GM18870 (cell line): ENCODE measurements at regions not wholly inside any gene's neighbourhood (a gene's known extent, or its start where the extent isn't known, plus 50 kb on each side); places are given as distances from the start of the nearest gene placed in this dataset.
"Not testable (repeated sequence)": the region's sequence is repeated elsewhere in the genome, so short reads cannot be mapped to it uniquely, and the experiment has no call there.

Experiments
- ATAC-seq: cut with Tn5 transposase; IDR thresholded peaks from one replicate; pipeline ENCODE4 v1.9.1; 2021; ENCODE audit warnings: moderate library complexity; ENCODE audit not compliant: unreplicated experiment

DNA sequence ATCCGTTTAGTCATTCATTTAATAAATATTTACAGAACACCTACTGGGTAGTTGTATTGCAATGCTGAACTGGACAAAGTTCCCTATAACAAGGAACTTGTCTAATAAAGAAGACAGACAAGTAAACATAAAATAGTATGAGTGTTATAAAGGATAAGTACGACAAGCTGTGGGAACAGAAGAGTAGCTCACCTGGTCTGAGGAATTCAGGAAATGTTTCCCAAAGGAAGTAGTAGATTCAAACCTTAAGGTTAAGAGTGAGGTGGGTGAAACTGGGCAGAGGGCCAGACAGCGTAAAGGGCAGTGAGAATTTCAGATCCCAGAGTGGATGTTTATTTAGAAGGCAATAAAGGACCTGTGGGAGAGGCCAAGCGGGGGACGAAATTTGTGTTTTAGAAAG, 72.3 kb upstream of the CD2AP start:
- ATAC-seq = no peak

- ATAC-seq = no peak
Measured at GRCh38 chr6:47407300-47408281, 70.0 kb upstream of the CD2AP start.

DNA sequence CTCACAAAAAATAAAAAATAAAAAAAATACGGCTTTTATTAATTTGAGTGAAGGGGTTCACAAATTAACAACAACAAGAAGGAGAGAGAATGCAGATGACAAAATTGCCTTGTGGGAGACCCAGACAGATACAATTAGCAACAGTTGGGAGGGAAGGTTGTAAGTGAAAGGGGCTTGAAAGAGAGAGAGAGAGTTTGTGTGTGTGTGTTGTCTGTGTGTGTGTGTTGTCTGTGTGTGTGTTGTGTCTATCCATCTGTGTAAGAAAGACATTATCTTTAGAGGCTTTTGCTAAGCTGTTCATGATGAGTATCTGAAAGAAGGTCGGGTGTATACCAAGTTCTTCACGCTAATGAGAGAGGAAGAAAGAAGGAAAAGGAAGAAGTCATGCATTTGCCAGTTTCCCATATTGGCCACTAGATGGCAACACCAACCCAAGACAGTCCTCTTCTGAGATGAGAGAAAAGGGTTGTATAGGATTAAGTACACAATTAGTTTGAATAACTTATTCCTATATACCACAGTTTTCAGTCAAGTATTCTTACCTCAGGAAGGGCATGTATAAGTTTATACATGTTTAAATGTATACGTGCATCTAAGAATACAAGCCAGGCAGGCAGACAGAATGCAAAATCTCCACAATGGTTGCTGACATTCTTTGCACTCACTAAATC, 63.7 kb upstream of the CD2AP start:
- ATAC-seq = peak; percentile 73

GRCh38 chr6:47414423-47415167, 63.0 kb upstream of the CD2AP start:
- ATAC-seq = peak; percentile 61

GRCh38 chr6:47416396-47417345, 60.9 kb upstream of the CD2AP start:
- ATAC-seq = no peak

DNA sequence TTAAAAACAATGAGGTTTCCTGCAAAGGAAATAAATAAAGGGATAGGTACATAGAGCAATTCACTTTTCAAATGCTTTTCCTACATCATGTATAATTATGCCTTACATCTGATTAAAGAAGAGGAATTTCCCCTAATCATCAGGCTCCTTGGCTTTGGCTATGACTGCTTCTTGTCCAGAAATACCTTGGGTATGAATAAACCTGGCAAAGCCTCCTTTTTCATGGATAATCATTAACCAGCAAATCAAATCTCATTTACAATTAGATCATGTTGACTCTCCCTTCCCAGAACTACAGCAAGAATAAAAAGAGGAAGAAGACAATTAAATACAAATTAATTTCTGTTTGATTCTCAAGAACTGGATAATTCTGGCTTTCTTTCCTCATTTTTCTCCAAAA, 58.0 kb upstream of the CD2AP start:
- no peak for ATAC-seq

GRCh38 chr6:47420394-47421371, 56.9 kb upstream of the CD2AP start:
- no peak for ATAC-seq

DNA sequence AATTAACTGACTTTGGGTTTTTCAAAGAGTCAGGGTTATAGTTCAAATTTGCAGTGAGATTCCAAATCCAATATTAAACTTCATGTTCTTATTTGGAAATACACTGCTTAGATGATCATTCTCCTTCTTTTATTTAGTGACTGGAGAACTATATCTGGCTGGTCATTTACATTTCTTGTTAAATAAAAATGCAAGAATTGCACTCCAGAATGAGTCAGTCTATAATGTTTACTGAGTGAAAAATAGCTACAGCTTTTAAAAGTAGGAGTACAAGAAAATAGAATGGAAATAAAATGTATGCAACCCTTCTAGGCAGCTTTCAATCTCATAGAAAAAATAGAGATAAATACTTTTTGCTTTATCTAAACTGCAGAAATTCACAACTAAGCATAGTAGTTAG, 54.5 kb upstream of the CD2AP start:
- ATAC-seq = no peak

GRCh38 chr6:47424436-47424836, 53.2 kb upstream of the CD2AP start:
- no peak for ATAC-seq

DNA sequence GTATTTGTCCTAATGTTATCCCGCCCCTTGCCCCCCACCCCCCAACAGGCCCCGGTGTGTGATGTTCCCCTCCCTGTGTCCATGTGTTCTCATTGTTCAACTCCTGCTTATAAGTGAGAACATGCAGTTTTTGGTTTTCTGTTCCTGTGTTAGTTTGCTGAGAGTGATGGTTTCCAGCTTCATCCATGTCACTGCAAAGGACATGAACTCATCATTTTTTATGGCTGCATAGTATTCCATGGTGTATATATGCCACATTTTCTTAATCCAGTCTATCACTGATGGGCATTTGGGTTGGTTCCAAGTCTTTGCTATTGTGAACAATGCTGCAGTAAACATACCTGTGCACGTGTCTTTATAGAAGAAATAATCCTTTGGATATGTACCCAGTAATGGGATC, 51.9 kb upstream of the CD2AP start:
- not testable (repeated sequence) for ATAC-seq

GRCh38 chr6:47426524-47427302, 50.9 kb upstream of the CD2AP start:
- no peak for ATAC-seq

DNA sequence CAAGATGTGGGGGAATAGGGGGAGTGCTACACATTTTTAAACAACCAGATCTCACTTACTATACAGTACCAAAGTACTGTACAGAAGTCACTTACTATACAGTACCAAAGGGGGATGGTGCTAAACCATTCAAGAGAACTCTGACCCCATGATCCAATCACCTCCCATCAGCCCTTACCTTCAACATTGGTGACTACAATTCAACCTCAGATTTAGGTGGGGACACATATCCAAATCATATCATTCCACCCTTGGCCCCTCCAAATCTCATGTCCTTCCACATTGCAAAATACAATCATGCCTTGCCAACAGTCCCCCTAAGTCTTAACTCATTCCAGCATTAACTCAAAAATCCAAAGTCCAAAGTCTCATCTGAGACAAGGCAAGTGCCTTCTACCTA, 49.9 kb upstream of the CD2AP start:
- ATAC-seq = no peak
